K562 (cell line): ENCODE measurements at regions not wholly inside any gene's neighbourhood (a gene's known extent, or its start where the extent isn't known, plus 50 kb on each side); places are given as distances from the start of the nearest gene placed in this dataset.

ENCODE experiments used
- CSDE1 ChIP-seq, 2 experiments: fragments of 450-650 bp; IDR thresholded peaks; 2 replicates each; pipeline ENCODE4 v1.6.1; 2016; ENCODE audit warnings: mild to moderate bottlenecking in 1 of 2
- DACH1 ChIP-seq: fragments of 450-650 bp; IDR thresholded peaks from 2 replicates; pipeline ENCODE4 v1.6.1; 2018; ENCODE audit not compliant: partially characterized antibody
- EHMT2 ChIP-seq: fragments of 450-650 bp; IDR thresholded peaks from 2 replicates; pipeline ENCODE4 v1.6.1; 2018; ENCODE audit warnings: antibody characterized with exemption
- ETS2 ChIP-seq: IDR thresholded peaks from 2 replicates; pipeline ENCODE4 v1.6.1; 2016; ENCODE audit warnings: borderline replicate concordance, missing genetic modification characterization, mild to moderate bottlenecking, moderate library complexity, missing compliant biosample characterization; ENCODE audit not compliant: poor library complexity, severe bottlenecking
- FOXA1 ChIP-seq: fragments of 450-650 bp; IDR thresholded peaks from 2 replicates; pipeline ENCODE4 v1.6.1; 2016; ENCODE audit warnings: mild to moderate bottlenecking, borderline replicate concordance
- FOXM1 ChIP-seq, 2 experiments: fragments of 450-650 bp in 1 of 2; sonication (generic) in 1 of 2; formaldehyde crosslinking in 1 of 2; IDR thresholded peaks; 2 replicates each; pipeline versions ENCODE4 v1.6.1 to v1.9.0; 2017 to 2022; ENCODE audit warnings: low read depth in 2 of 2, mild to moderate bottlenecking in 2 of 2, missing genetic modification reagents in 1 of 2, moderate library complexity in 1 of 2
- GATA2 ChIP-seq: sonication (generic); formaldehyde crosslinking; IDR thresholded peaks from 2 replicates; pipeline ENCODE4 v1.4.0; 2020; ENCODE audit warnings: mild to moderate bottlenecking, missing genetic modification reagents
- MTA2 ChIP-seq: fragments of 450-650 bp; IDR thresholded peaks from 2 replicates; pipeline ENCODE4 v1.6.1; 2016; ENCODE audit warnings: low read depth
- MYBL2 ChIP-seq, 2 experiments: fragments of 450-650 bp in 1 of 2; sonication (generic) in 1 of 2; formaldehyde crosslinking in 1 of 2; IDR thresholded peaks; 2 replicates each; pipeline versions ENCODE4 v1.6.1 to v1.8.1; 2017 to 2022; ENCODE audit warnings: borderline replicate concordance in 1 of 2, inconsistent platforms in 1 of 2, low read depth in 1 of 2, mild to moderate bottlenecking in 1 of 2, missing genetic modification reagents in 1 of 2, moderate library complexity in 1 of 2
- NR3C1 ChIP-seq: sonication (generic); formaldehyde crosslinking; IDR thresholded peaks from 2 replicates; pipeline ENCODE4 v1.8.1; 2022; ENCODE audit warnings: missing genetic modification reagents
- RBM25 ChIP-seq: fragments of 200-400 bp; formaldehyde crosslinking; IDR thresholded peaks from 2 replicates; pipeline ENCODE4 v1.6.1; 2018; ENCODE audit warnings: low read length, low read depth, moderate library complexity; ENCODE audit not compliant: severe bottlenecking
- RFX5 ChIP-seq: IDR thresholded peaks from 2 replicates; pipeline ENCODE4 v1.6.1; 2011; ENCODE audit warnings: low read depth, mild to moderate bottlenecking, improper control_type of control experiment, low read length
- SMARCC2 ChIP-seq: fragments of 450-650 bp; IDR thresholded peaks from 2 replicates; pipeline ENCODE4 v1.6.1; 2017; ENCODE audit warnings: antibody characterized with exemption, moderate library complexity, mild to moderate bottlenecking, low read depth
- SRSF1 ChIP-seq: fragments of 200-400 bp; formaldehyde crosslinking; IDR thresholded peaks from 2 replicates; pipeline ENCODE4 v1.6.1; 2017; ENCODE audit warnings: mild to moderate bottlenecking, low read depth, low read length, moderate library complexity
- TCF7L2 ChIP-seq: fragments of 150-350 bp; IDR thresholded peaks from 2 replicates; pipeline ENCODE4 v1.6.1; 2016; ENCODE audit warnings: low read depth, mild to moderate bottlenecking, low read length, moderate library complexity
- TSC22D4 ChIP-seq: fragments of 450-650 bp; IDR thresholded peaks from 2 replicates; pipeline ENCODE4 v1.6.1; 2016; ENCODE audit warnings: missing genetic modification characterization, missing biosample characterization, control low read depth
- U2AF1 ChIP-seq: fragments of 200-400 bp; formaldehyde crosslinking; optimal IDR thresholded peaks from 2 replicates; pipeline ENCODE3; 2017; ENCODE audit warnings: mild to moderate bottlenecking, low read depth, low read length, moderate library complexity
- ZNF133 ChIP-seq: fragments of 250-450 bp; sonication (Bioruptor Pico); IDR thresholded peaks from 2 replicates; pipeline ENCODE4 v1.4.0; 2020; ENCODE audit warnings: mild to moderate bottlenecking
- ZNF311 ChIP-seq: fragments of 250-450 bp; sonication (Bioruptor Pico); IDR thresholded peaks from 2 replicates; pipeline ENCODE4 v1.4.0; 2020; ENCODE audit warnings: mild to moderate bottlenecking, moderate library complexity
- ZNF324 ChIP-seq: fragments of 250-450 bp; sonication (Bioruptor Pico); IDR thresholded peaks from 2 replicates; pipeline ENCODE4 v1.4.0; 2020; ENCODE audit warnings: mild to moderate bottlenecking
- ZNF707 ChIP-seq: fragments of 250-450 bp; sonication (Bioruptor Pico); conservative IDR thresholded peaks from 2 replicates; pipeline ENCODE4 v1.8.0; 2022; ENCODE audit warnings: inconsistent platforms, mild to moderate bottlenecking, moderate library complexity
- TF ChIP-seq, protein P1 (sequence below): fragments of 450-650 bp; IDR thresholded peaks from 2 replicates; pipeline ENCODE4 v1.6.1; 2016
- TF ChIP-seq, protein P2 (sequence below): sonication (generic); formaldehyde crosslinking; IDR thresholded peaks from 2 replicates; pipeline ENCODE4 v1.5.0; 2020; ENCODE audit warnings: missing genetic modification reagents
- TF ChIP-seq, protein P3 (sequence below): IDR thresholded peaks from 2 replicates; pipeline ENCODE4 v1.6.1; 2014; ENCODE audit warnings: antibody characterized with exemption
- TF ChIP-seq, protein P4 (sequence below): fragments of 250-450 bp; sonication (Bioruptor Pico); IDR thresholded peaks from 2 replicates; pipeline ENCODE4 v1.8.0; 2022; ENCODE audit warnings: moderate library complexity, mild to moderate bottlenecking, inconsistent platforms
- TF ChIP-seq, protein P5 (sequence below): fragments of 250-450 bp; sonication (Bioruptor Pico); IDR thresholded peaks from 2 replicates; pipeline ENCODE4 v1.8.0; 2022; ENCODE audit warnings: moderate library complexity, mild to moderate bottlenecking, inconsistent platforms

DNA sequence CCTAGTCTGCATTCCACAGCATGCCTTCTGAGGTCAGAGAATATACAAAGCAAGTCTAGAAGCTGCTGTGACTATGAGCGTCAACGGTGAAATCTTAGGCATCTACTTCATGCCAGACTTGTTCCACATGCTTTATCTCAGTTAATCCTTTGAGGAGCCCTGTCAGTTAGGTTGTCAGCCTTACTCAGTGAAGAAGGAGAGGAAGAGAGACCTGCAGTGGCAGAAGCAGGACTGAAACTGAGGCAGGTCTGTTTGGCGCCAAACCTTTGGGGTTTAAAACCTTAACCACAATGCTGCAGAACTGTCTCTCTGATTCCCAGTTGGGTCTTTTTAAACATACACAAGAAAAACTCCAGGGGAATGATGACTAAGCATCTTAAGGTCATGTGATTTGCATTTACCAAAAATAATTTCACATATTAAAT lies 139.0 kb upstream of the LIPC start (continued):
- TF ChIP-seq, protein P1, sequence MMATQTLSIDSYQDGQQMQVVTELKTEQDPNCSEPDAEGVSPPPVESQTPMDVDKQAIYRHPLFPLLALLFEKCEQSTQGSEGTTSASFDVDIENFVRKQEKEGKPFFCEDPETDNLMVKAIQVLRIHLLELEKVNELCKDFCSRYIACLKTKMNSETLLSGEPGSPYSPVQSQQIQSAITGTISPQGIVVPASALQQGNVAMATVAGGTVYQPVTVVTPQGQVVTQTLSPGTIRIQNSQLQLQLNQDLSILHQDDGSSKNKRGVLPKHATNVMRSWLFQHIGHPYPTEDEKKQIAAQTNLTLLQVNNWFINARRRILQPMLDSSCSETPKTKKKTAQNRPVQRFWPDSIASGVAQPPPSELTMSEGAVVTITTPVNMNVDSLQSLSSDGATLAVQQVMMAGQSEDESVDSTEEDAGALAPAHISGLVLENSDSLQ, result peak; percentile 80
- no peak for TF ChIP-seq ZNF707 (CRISPR knock-in tag)
- TF ChIP-seq, protein P2, sequence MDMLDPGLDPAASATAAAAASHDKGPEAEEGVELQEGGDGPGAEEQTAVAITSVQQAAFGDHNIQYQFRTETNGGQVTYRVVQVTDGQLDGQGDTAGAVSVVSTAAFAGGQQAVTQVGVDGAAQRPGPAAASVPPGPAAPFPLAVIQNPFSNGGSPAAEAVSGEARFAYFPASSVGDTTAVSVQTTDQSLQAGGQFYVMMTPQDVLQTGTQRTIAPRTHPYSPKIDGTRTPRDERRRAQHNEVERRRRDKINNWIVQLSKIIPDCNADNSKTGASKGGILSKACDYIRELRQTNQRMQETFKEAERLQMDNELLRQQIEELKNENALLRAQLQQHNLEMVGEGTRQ (CRISPR knock-in tag), result no peak
- no peak for TF ChIP-seq CSDE1 (IDR thresholded peaks at IDR 0.05)
- TF ChIP-seq SRSF1, result no peak
- peak; percentile 84 for TF ChIP-seq FOXM1 (IDR thresholded peaks at IDR 0.05; ENCODE audit: low read depth)
- TF ChIP-seq FOXM1 (CRISPR knock-in tag; IDR thresholded peaks at IDR 0.05; ENCODE audit: low read depth), result no peak
- TF ChIP-seq RBM25, result no peak
- TF ChIP-seq ZNF311 (CRISPR knock-in tag), result no peak
- TF ChIP-seq, protein P3, sequence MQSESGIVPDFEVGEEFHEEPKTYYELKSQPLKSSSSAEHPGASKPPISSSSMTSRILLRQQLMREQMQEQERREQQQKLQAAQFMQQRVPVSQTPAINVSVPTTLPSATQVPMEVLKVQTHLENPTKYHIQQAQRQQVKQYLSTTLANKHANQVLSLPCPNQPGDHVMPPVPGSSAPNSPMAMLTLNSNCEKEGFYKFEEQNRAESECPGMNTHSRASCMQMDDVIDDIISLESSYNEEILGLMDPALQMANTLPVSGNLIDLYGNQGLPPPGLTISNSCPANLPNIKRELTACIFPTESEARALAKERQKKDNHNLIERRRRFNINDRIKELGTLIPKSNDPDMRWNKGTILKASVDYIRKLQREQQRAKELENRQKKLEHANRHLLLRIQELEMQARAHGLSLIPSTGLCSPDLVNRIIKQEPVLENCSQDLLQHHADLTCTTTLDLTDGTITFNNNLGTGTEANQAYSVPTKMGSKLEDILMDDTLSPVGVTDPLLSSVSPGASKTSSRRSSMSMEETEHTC, result no peak
- no peak for TF ChIP-seq TCF7L2
- TF ChIP-seq, protein P4, sequence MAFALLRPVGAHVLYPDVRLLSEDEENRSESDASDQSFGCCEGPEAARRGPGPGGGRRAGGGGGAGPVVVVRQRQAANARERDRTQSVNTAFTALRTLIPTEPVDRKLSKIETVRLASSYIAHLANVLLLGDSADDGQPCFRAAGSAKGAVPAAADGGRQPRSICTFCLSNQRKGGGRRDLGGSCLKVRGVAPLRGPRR, result no peak
- no peak for TF ChIP-seq GATA2 (CRISPR knock-in tag)
- TF ChIP-seq DACH1, result no peak
- TF ChIP-seq ETS2 (tag), result no peak
- TF ChIP-seq SMARCC2, result 0 out of 2 replicates have a peak, but pooled peaks have one; percentile 17
- TF ChIP-seq RFX5, result no peak
- no peak for TF ChIP-seq ZNF133 (CRISPR knock-in tag)
- peak; percentile 54; the same call in 1 of the 2 replicates for TF ChIP-seq EHMT2
- TF ChIP-seq NR3C1 (CRISPR knock-in tag), result no peak
- TF ChIP-seq MTA2, result no peak
- no peak for TF ChIP-seq U2AF1
- TF ChIP-seq TSC22D4 (tag), result no peak
- TF ChIP-seq, protein P5, sequence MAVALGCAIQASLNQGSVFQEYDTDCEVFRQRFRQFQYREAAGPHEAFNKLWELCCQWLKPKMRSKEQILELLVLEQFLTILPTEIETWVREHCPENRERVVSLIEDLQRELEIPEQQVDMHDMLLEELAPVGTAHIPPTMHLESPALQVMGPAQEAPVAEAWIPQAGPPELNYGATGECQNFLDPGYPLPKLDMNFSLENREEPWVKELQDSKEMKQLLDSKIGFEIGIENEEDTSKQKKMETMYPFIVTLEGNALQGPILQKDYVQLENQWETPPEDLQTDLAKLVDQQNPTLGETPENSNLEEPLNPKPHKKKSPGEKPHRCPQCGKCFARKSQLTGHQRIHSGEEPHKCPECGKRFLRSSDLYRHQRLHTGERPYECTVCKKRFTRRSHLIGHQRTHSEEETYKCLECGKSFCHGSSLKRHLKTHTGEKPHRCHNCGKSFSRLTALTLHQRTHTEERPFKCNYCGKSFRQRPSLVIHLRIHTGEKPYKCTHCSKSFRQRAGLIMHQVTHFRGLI (CRISPR knock-in tag), result no peak
- TF ChIP-seq ZNF324 (CRISPR knock-in tag), result no peak
- peak; percentile 69; the same call in 1 of the 2 replicates for TF ChIP-seq MYBL2 (IDR thresholded peaks at IDR 0.05; ENCODE audit: low read depth)
- no peak for TF ChIP-seq MYBL2 (CRISPR knock-in tag; IDR thresholded peaks at IDR 0.05; ENCODE audit: borderline replicate concordance)
- no peak for TF ChIP-seq FOXA1
